HG03460 (cell line): ENCODE measurements at regions not wholly inside any gene's neighbourhood (a gene's known extent, or its start where the extent isn't known, plus 50 kb on each side); places are given as distances from the start of the nearest gene placed in this dataset.
A peak's percentile ranks its signal among the peaks of the same experiment; 100 is the strongest.

Source experiments
- ATAC-seq: cut with Tn5 transposase; IDR thresholded peaks from one replicate; pipeline ENCODE4 v1.9.1; 2021; ENCODE audit not compliant: unreplicated experiment

DNA sequence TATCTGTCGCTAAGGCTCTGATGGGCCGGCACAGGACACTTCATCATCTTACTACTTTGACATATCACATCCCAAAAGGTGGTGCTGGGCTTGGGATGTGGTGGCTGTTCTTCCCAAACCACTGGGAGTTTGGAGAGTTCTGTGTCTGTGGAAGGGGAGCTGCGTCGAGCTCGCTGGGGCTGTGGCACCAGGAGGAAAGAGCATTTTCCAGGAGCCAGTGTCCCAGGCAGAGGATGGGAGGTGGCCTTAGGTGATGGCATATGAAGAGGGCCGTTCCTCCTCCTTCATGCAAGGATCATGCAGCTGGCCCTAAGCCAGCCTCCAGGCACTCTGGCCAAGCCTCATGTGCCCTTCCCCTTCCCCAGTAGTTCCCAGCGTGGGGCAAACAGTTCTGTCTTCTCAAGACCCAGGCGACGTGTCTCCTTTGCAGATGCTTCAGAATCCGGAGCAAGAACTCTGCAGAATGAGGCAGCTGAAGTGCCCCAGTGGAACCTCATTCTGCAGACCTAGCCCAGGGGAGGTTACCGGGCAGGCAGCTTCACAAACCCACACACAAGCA lies 89.4 kb upstream of the TNRC6C start:
- no peak for ATAC-seq

- ATAC-seq, result peak; percentile 74
These were observed 88.8 kb upstream of the TNRC6C start for GRCh38 chr17:77869665-77870132.

DNA sequence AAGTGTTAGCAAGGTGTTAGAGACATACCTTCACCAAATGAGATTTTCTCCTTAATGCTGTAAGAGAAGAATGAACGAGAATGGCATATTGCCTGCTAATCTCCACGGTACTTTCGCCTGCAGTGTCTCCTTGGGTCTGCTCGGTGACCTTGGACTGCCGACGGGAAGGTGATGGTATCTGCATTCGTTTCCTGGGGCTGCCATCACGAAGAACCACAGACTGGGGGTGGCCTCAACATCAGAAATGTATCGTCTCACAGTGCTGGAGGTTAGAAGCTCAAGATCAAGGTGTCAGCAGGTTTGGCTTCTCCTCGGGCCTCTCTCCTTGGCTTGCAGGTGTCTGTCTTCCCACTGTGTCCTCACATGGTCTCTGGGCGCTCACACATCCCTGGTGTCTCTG lies 86.3 kb upstream of the TNRC6C start:
- no peak for ATAC-seq

DNA sequence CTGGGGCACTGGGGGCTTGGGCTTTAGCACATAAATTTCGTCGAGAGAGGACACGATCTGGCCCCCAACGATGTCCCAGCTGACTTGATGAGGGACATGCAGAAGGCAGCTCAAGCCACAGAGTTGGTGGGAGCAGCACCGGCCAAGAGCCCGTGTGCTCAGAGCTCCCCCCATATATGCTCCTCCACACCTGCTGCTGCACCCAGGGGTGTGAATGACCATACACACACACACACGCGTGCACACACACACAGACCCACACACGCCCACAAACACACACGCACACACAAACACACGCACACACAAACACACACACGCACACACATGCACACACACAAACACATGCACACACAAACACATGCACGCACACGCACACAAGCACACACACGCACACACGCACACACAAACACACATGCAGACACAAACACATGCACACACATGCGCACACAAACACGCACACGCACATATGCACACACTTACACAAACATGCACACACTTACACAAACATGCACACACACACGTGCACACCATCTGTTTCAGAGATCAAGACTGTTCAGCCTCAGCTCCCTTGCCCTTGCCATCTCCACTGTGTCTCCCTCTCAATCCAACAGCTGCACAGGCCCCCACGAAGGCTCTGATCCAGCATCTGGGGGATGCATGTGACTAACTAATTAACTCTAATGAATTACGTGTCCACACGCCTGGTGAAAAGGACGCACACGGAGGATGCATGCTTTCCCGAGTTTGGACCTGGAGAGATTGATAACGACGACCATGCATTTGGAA lies 85.6 kb upstream of the TNRC6C start:
- no peak for ATAC-seq

GRCh38 chr17:77873500-77874302 lies 84.8 kb upstream of the TNRC6C start:
- no peak for ATAC-seq

DNA sequence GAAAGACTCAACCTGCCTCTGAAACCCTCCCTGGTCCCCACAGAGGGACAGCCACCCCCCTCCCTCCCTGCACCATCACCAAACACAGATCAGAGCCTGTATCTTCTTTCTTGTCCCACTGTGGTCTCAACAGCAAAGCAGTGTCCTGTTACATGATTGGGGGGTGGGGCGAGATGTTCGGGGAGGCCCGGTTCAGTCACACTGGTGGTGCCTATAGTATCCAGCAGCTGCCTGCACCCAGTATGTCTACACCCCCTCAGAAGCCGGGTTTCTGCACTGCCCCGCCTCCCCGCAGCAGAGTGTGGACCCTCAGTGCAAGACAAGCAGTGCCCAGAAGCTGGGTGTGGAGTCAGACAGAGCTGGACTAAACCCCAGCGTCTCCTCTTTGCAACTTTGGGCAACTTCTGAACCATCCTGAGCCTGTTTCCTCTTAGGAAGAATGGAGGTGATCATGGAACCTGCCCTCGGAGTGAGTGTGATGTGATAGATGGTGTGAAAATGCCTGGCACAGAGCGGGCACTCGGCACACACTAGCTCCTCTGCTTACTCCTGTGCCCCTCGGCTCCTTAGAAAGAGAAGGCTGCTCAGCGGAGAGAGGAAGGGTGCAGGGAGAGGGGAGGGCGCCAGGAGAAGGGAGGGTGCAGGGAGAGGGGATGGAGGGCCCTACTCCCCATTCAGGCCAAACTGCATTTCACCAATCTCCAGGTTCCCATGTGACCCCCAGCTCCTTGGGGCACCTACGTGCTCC lies 84.0 kb upstream of the TNRC6C start:
- no peak for ATAC-seq

DNA sequence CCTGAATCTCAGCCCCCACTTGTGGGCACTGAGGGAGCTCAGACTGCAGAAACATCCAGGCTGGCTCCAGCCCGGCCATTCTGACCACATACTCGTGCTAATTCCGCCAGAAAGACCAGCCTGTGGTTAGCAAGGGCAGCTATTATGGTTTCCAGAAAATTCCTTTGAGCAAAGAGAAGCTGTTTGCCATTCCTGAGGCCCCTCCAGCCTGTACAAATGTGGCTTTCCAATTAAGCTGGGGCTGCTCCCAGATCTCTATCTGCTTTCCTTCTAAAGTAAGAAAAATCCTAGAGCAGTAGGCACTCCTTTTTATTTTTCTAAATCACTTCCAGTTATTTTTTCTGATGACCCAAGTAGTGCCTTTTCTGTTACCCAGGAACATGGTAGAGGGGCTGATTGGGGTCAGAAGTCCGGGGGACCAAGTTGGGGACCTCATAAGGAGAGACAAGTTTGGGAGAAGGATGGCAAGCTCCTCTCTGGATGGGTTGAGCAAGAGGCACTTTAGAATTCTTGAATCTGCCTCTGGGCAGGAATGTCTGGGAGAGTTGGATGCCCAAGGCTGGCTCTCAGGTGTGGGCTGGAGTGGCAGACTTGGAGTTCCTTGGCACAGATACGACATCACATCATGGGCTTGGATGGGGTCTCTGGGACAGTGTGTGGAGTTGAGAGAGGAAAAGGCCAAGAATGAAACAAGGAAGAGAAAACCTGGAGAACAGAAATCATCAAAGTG lies 83.3 kb upstream of the TNRC6C start:
- no peak for ATAC-seq

- no peak for ATAC-seq
These were observed 82.5 kb upstream of the TNRC6C start for GRCh38 chr17:77875881-77876509.

- no peak for ATAC-seq
These were observed 81.5 kb upstream of the TNRC6C start for GRCh38 chr17:77877036-77877435.

- ATAC-seq, result no peak
These were observed 80.7 kb upstream of the TNRC6C start for GRCh38 chr17:77877646-77878355.

DNA sequence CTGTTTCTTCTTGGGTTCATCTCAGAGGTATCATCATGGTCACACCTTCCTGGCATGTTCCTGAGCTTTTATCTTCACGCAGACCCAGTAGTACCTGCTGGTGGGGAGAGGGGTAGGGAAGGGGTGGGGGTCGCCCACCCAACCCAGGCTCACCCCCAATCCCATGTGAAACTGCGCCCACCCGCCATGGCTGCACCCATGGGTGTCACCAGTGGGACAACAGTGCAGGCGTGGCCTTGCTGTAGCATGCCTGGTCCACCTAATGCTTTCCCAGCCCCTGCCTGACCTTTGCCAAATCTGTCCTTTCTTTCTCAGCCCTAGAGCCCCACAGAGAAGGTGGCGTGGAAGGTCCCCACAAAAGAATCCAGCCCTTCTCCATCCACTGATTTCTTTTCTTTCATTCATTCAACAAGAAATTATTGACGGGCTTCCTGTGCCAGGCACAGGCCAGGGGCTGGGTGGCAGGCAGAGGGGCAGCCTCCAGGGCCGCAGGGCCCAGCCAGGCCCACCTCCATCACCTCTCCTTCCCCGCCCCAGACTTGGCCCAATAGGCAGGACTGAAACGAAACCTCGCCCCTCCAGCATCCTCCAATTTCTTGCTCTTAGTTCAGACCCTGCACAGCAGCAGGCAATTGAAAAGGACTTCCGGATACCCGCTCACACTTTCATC lies 79.1 kb upstream of the TNRC6C start:
- ATAC-seq, result no peak

- ATAC-seq, result no peak
These were observed 78.6 kb upstream of the TNRC6C start for GRCh38 chr17:77879896-77880280.

DNA sequence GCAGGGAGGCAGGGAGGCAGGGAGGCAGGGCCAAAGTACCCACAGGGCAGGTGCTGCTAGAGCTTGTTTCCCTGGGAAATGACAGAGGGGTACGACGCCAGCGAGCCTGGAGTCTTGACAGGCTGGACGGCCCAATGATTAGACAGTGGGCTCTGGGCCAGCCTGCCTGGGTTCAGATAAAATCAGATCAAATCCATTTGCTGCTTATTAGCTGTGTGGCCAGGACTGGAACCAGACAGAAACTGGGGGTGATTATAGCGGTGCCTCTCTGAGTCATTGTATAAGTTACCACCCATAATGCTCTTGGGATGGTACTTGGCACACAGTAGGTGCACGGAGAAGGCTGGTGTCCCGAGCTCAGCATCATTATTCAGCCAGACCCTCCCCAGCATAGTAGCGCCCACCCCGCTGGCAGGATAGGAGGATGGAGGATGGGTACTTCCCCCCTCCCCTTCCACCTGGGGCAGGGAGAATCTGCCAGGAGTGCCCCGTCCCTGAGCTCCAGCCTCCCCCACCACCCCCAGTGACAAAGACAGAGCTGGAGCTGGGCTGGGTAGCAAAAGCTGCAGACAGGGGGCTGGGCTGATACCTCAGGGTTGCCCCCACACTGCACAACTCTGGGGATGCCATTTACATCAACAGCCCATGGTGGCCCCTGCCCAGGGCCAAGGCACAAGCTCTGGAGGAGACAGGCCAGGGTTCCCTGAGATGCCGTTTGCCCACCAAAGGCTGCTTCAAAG lies 77.6 kb upstream of the TNRC6C start:
- no peak for ATAC-seq

- peak; percentile 81 for ATAC-seq
These were observed 77.0 kb upstream of the TNRC6C start for GRCh38 chr17:77881545-77881944.

DNA sequence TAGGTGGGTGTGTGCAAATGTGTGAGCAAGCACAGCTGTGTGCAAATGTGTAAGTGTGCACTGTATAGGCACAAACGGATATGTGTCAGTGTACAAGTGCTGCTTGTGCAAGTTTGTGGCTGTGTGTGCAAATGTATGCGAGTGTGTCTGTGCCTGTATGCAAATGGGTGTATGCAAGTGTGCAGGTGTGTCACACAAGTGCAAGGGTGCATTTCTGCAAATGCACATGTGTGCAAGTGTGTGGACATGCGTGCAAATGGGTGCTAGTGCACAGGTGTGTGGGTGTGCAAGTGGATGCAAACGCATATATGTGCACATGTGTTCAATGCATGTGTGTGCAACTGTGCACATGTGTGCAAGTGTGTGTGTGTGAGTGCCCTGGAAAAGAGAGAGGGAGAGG lies 76.5 kb upstream of the TNRC6C start:
- no peak for ATAC-seq

DNA sequence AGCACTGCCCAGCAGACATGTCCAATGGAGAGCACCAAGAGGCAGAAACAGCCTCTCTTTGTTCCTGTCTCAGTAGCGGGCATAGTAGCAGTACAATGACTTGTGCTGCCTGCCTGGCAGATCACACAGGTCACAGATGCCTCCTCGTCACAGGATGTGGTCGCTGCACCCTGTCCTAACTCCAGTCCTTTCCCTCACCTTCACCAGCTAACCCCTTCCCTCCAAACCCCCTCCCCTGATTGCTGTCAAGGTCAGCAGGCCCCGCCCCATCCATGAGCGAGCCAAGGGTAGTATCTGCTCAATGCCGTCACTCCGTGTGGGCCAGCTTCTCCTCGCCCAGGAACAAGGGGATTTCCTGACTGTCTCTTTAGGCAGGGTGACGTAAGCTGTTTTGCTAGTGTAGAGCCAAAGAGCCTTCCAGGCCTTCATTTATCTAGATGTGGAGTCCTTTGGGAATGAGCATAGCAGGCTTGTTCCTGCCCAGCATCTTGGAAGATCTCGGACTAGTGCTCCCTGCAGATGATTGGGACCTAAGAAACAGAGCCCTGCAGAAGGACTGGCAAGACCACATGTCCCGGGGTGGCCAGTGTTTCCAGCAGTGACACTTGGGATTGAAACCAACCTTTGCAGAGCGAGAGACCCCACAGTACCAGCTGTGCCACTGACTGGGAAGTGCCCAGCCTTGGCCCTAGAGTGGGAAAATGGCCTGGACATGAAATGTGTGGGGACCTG lies 75.9 kb upstream of the TNRC6C start:
- ATAC-seq, result peak; percentile 38

- ATAC-seq, result no peak
These were observed 75.3 kb upstream of the TNRC6C start for GRCh38 chr17:77883213-77883650.

GRCh38 chr17:77884019-77884418 lies 74.5 kb upstream of the TNRC6C start:
- no peak for ATAC-seq
